ENCODE measurements at regions not wholly inside any gene's neighbourhood (a gene's known extent, or its start where the extent isn't known, plus 50 kb on each side); places are given as distances from the start of the nearest gene placed in this dataset.
"Not testable (repeated sequence)": the region's sequence is repeated elsewhere in the genome, so short reads cannot be mapped to it uniquely, and the experiment has no call there.

- H4K20me1 ChIP-seq (ENCODE audit: control insufficient read depth, insufficient read depth); ATAC-seq; BruUV-seq (replicated peaks); SMC1A ChIA-PET (ENCODE audit: uncharacterized antibody, unreplicated experiment); H3K79me2 ChIP-seq (ENCODE audit: control insufficient read depth, insufficient read depth, low read length); in situ Hi-C loops (cut with MboI); H3K4me2 ChIP-seq (ENCODE audit: control insufficient read depth, insufficient read depth); H3K9ac ChIP-seq (ENCODE audit: control insufficient read depth, insufficient read depth, low read length); intact Hi-C loops (cut with micrococcal nuclease; ENCODE audit: unreplicated experiment); POLR2A ChIA-PET; H3K27me3 ChIP-seq (replicated peaks in 1 of 2; ENCODE audit: control insufficient read depth in 2 of 2, insufficient read depth in 2 of 2, low read length in 1 of 2); RAD21 ChIA-PET (ENCODE audit: unreplicated experiment); H3K27ac ChIP-seq (ENCODE audit: control insufficient read depth, insufficient read depth); CTCF ChIA-PET; H3K36me3 ChIP-seq (ENCODE audit: control insufficient read depth in 2 of 2, insufficient read depth in 2 of 2, low read length in 1 of 2); H3K4me3 ChIP-seq; H2AFZ ChIP-seq (ENCODE audit: control insufficient read depth, low read depth, low read length); H3K9me3 ChIP-seq (replicated peaks; ENCODE audit: control insufficient read depth, insufficient read depth, low read length); H3K4me1 ChIP-seq (ENCODE audit: control insufficient read depth, insufficient read depth, low read length): not testable (repeated sequence)
- DNase-seq (ENCODE audit: low read depth, low spot score) (peak; percentile 50), FAIRE-seq (peak; percentile 56)
- WGBS (ENCODE audit: insufficient coverage, insufficient replicate concordance, low lambda C conversion rate, missing lambda C conversion rate): 51% methylated on average over 3 of the region's 3 CpGs
- TF ChIP-seq TCF3 (IDR thresholded peaks at IDR 0.05; ENCODE audit: borderline replicate concordance, insufficient read depth, low read depth, low read length): peak; percentile 88
- 0 out of 2 replicates have a peak, but pooled peaks have one; percentile 35 for TF ChIP-seq ATF2 (IDR thresholded peaks at IDR 0.05; ENCODE audit: low read length)
- TF ChIP-seq SPI1 (IDR thresholded peaks at IDR 0.05; ENCODE audit: borderline replicate concordance, insufficient read depth, low read depth, low read length): peak; percentile 45; the same call in 1 of the 2 replicates
- peak in 1 of 2 experiments; percentile 13; a peak in 1 of 4 replicates for TF ChIP-seq SRF (IDR thresholded peaks at IDR 0.05; ENCODE audit: low read depth in 2 of 2, low read length in 2 of 2)
- 0 out of 4 replicates have a peak, but pooled peaks have one; percentile 13 to 21 for TF ChIP-seq EP300 (IDR thresholded peaks at IDR 0.05; ENCODE audit: borderline replicate concordance in 1 of 2, control insufficient read depth in 1 of 2, low read depth in 2 of 2, low read length in 2 of 2)
- TF ChIP-seq MEF2A (IDR thresholded peaks at IDR 0.05; ENCODE audit: insufficient read depth, low read depth, low read length): peak; percentile 68; the same call in 1 of the 2 replicates
- peak; percentile 64 for TF ChIP-seq RUNX3 (IDR thresholded peaks at IDR 0.05; ENCODE audit: low read length)
- 0 out of 2 replicates have a peak, but pooled peaks have one; percentile 19 for TF ChIP-seq MXI1 (IDR thresholded peaks at IDR 0.05; ENCODE audit: low read depth, low read length)
- TF ChIP-seq TCF12 (IDR thresholded peaks at IDR 0.05; ENCODE audit: low read depth, low read length): peak; percentile 96
Measured at GRCh38 chr4:4028752-4029151, 198.0 kb downstream of the OTOP1 start.

GRCh38 chr4:4030509-4030908 is 196.2 kb downstream of the OTOP1 start:
- H3K4me3 ChIP-seq; H3K36me3 ChIP-seq (ENCODE audit: control insufficient read depth in 2 of 2, insufficient read depth in 2 of 2, low read length in 1 of 2); H3K9me3 ChIP-seq (replicated peaks; ENCODE audit: control insufficient read depth, insufficient read depth, low read length); H3K9ac ChIP-seq (ENCODE audit: control insufficient read depth, insufficient read depth, low read length); intact Hi-C loops (cut with micrococcal nuclease; ENCODE audit: unreplicated experiment); in situ Hi-C loops (cut with MboI); POLR2A ChIA-PET; CTCF ChIA-PET; H3K27me3 ChIP-seq (replicated peaks in 1 of 2; ENCODE audit: control insufficient read depth in 2 of 2, insufficient read depth in 2 of 2, low read length in 1 of 2); H2AFZ ChIP-seq (ENCODE audit: control insufficient read depth, low read depth, low read length); FAIRE-seq; RAD21 ChIA-PET (ENCODE audit: unreplicated experiment); H3K79me2 ChIP-seq (ENCODE audit: control insufficient read depth, insufficient read depth, low read length); H3K27ac ChIP-seq (ENCODE audit: control insufficient read depth, insufficient read depth); SMC1A ChIA-PET (ENCODE audit: uncharacterized antibody, unreplicated experiment); ATAC-seq; H4K20me1 ChIP-seq (ENCODE audit: control insufficient read depth, insufficient read depth); H3K4me1 ChIP-seq (ENCODE audit: control insufficient read depth, insufficient read depth, low read length); H3K4me2 ChIP-seq (ENCODE audit: control insufficient read depth, insufficient read depth); DNase-seq (ENCODE audit: low read depth, low spot score); BruUV-seq (replicated peaks): not testable (repeated sequence)
- 39% methylated on average over 9 of the region's 9 CpGs for WGBS (ENCODE audit: insufficient coverage, insufficient replicate concordance, low lambda C conversion rate, missing lambda C conversion rate)

- H3K9ac ChIP-seq (ENCODE audit: control insufficient read depth, insufficient read depth, low read length); BruUV-seq (replicated peaks); ATAC-seq; CTCF ChIA-PET; intact Hi-C loops (cut with micrococcal nuclease; ENCODE audit: unreplicated experiment); DNase-seq (ENCODE audit: low read depth, low spot score); FAIRE-seq; H3K36me3 ChIP-seq (ENCODE audit: control insufficient read depth in 2 of 2, insufficient read depth in 2 of 2, low read length in 1 of 2); H3K4me1 ChIP-seq (ENCODE audit: control insufficient read depth, insufficient read depth, low read length); H3K9me3 ChIP-seq (replicated peaks; ENCODE audit: control insufficient read depth, insufficient read depth, low read length); H2AFZ ChIP-seq (ENCODE audit: control insufficient read depth, low read depth, low read length); POLR2A ChIA-PET; H3K4me2 ChIP-seq (ENCODE audit: control insufficient read depth, insufficient read depth); SMC1A ChIA-PET (ENCODE audit: uncharacterized antibody, unreplicated experiment); H3K27me3 ChIP-seq (replicated peaks in 1 of 2; ENCODE audit: control insufficient read depth in 2 of 2, insufficient read depth in 2 of 2, low read length in 1 of 2); RAD21 ChIA-PET (ENCODE audit: unreplicated experiment); in situ Hi-C loops (cut with MboI); H3K4me3 ChIP-seq; H3K27ac ChIP-seq (ENCODE audit: control insufficient read depth, insufficient read depth); H4K20me1 ChIP-seq (ENCODE audit: control insufficient read depth, insufficient read depth); H3K79me2 ChIP-seq (ENCODE audit: control insufficient read depth, insufficient read depth, low read length): not testable (repeated sequence)
- WGBS (ENCODE audit: insufficient coverage, insufficient replicate concordance, low lambda C conversion rate, missing lambda C conversion rate): 47% methylated on average over 8 of the region's 8 CpGs
Measured at GRCh38 chr4:4031446-4032135, 195.1 kb downstream of the OTOP1 start.

Measured in GM12878 (cell line).